GM12872 (cell line): ENCODE measurements at regions not wholly inside any gene's neighbourhood (a gene's known extent, or its start where the extent isn't known, plus 50 kb on each side); places are given as distances from the start of the nearest gene placed in this dataset.

Experiments
- CTCF ChIP-seq: IDR thresholded peaks from 3 replicates; pipeline ENCODE4 v1.5.1; 2011; ENCODE audit warnings: low read depth, mild to moderate bottlenecking, low read length, moderate library complexity; ENCODE audit not compliant: insufficient read depth

GRCh38 chr11:115710426-115710825 is 206.2 kb upstream of the CADM1 start:
- no peak for TF ChIP-seq CTCF

- TF ChIP-seq CTCF = no peak
Measured at GRCh38 chr11:115709297-115709696, 205.1 kb upstream of the CADM1 start.

- TF ChIP-seq CTCF = no peak
Measured at GRCh38 chr11:115707180-115707905, 203.1 kb upstream of the CADM1 start.

- no peak for TF ChIP-seq CTCF
Measured at GRCh38 chr11:115706626-115707135, 202.5 kb upstream of the CADM1 start.

GRCh38 chr11:115705200-115705599 is 201.0 kb upstream of the CADM1 start:
- TF ChIP-seq CTCF = no peak

GRCh38 chr11:115700981-115701875 is 197.0 kb upstream of the CADM1 start:
- TF ChIP-seq CTCF = no peak

GRCh38 chr11:115700496-115700895 is 196.3 kb upstream of the CADM1 start:
- TF ChIP-seq CTCF = no peak
